ENCODE measurements at regions not wholly inside any gene's neighbourhood (a gene's known extent, or its start where the extent isn't known, plus 50 kb on each side); places are given as distances from the start of the nearest gene placed in this dataset.

DNA sequence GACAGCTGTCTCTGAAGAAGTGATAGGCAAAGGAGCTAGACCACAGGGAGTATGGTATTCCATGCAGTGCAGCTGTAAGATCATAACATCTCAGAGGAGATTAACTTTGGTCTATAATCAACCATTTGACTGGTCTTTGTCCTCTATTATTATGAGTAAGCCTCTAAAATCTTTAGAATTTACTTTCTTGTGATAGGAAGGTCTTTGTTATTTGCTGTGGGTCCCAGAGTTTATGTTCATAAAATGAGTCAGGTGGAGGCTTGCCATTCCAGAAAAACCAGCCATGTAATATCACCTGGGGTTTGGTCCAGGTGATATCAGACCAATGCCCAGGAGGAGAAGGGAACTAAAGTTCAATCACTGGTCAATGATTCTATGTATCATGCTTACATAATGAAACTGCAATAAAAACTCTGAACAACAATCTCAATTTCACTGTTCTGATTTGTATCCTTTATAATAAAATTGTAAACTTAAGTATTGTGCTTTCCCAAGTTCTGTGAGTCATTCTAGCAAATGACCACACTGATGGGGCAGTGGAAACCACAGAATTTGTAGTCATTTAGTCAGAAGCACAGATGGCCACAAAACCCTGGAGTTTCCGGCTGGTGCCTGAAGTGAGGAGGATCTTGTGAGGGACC lies 239.6 kb upstream of the TRAM1L1 start:
- no peak for DNase-seq (ENCODE audit: low read depth in 2 of 3, low spot score in 1 of 3)

DNA sequence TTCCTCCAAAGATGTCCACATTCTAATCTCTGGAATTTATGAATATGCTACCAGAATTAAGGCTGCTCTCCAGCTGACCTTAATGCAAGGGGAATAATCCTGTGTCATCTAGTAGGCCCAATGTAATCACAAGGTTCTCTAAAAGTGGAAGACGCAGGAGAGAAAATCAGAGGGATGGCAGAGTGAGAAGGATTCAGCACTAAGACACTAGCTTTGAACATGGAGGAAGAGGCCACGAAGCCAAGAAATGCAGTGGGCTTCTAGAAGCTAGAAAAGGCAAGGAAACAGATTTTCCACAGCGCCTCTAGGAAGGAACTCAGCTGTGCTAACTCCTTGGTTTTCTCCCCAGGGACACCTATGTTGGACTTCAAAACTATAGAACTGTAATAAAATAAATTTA lies 240.7 kb upstream of the TRAM1L1 start:
- no peak for DNase-seq (ENCODE audit: low read depth in 2 of 3, low spot score in 1 of 3)

DNA sequence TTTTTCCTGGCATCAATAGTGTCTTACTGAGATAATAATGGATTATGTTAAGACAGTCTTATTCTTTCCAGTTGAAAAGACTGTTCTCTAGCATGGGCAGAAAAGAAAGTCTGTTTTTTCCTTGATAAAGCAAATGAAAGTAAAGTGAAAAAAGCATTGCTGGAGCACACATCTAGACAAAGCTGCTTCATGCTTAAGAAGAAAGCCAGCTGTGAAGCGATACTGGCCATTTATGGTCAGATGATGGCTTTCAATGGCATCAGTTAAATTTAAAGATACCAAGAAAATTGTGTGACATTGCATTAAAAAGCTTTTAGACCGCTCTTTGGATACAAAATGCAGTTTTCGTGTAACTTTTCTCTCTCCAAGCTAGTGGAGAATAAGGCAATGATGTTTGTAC lies 242.1 kb upstream of the TRAM1L1 start:
- DNase-seq (ENCODE audit: low read depth in 2 of 3, low spot score in 1 of 3) = no peak

DNA sequence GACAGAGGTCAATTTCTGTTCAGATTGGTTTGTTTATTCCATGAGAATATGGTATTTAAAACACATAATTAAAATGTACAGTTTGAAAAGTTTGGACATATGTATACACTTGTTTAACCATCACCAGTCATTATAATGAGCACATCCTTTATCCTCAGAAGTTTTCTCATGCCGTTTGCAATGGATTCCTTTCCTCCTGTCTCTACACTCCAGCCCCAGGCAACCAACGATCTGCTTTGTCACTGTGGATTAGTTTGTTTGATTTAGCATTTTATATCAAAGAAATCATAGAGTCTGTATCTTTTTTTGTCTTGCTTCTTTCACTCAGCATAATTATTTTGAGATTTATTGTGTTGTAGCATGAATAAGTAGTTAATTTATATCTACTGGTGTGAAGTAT lies 243.0 kb upstream of the TRAM1L1 start:
- no peak for DNase-seq (ENCODE audit: low read depth in 2 of 3, low spot score in 1 of 3)

DNA sequence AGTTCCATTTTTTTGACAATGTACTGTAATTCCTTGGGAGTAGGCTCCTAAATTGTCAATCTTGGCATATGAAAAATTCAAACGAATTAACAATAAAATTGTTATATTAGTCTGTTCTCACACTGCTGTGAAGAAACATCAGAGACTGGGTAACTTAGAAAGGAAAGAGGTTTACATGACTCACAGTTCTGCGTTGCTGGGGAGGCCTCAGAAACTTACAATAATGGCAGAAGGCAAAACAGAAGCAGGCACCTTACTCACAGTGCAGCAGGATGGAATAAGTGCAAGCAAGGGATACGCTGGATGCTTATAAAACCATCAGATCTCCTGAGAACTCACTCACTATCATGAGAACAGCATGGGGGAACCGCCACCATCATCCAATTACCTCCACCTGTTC lies 246.4 kb upstream of the TRAM1L1 start:
- DNase-seq (ENCODE audit: low read depth in 2 of 3, low spot score in 1 of 3) = no peak

DNA sequence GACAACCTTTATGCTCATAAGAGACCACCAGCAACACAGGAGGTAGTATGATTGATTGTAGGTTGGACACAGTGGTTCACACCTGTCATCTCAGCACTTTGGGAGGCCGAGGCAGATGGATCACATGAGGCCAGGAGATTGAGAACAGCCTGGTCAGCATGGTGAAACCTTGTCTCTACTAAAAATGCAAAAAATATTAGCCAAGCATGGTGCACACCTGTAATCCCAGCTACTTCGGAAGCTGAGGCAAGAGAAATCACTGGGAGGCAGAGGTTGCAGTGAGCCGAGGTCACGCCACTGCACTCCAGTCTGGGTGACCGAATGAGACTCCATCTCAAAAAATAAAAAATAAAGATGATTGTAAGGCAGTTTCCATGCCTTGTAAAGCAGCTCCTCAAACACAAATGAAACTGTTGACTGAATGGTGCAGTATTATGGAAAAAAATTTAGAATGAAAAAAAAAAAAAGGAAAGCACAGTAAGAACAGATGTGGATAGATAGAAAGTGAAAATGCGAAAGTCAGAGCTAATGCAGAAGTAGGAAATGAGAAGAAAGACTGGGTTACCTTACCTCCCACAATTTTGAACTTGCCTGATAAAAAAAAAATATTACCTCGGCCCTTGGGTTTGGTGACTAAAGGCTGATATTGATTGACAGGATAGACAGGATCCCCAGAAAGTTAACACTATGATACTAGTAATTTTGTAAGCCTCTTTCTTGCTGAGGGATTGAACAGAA lies 249.2 kb upstream of the TRAM1L1 start:
- DNase-seq (ENCODE audit: low read depth in 2 of 3, low spot score in 1 of 3) = no peak

DNA sequence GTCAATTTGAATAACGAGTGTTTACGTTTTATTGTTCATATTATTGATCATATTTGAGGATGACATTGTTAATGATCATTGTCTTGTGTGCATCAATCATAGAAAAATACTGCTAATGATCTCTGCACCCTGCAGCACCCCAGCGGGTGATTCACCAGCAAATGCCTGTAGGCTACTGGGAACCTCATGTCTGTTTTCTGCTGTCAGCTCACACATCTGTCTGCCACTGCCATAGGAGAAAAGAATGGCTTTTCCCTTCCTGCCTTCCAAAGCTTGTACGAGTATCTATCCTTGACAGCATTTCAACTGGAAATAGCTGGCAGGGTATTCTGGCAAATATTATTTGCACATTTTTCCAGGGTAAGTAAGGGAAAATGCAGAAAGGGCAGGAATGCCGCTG lies 272.1 kb upstream of the TRAM1L1 start:
- no peak for DNase-seq (ENCODE audit: low read depth in 2 of 3, low spot score in 1 of 3)

DNA sequence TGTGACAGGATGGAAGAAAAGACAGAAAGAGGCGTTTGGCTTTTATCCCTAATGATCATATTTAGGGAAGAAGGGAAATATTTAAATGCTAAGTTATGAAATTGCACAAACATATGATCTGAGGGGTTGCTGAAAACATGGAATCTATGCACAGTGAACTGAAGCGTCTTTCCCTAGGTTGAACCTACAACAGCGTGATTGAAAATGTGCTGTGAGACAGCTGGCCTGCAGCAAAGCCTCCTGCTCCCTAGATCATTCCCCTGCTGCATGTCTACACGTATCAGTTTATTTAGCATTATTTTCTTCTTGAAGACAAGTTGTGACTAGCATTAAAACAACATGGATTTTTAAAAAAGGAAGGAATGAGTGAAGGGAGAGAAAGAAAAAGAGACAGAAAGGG lies 272.5 kb upstream of the TRAM1L1 start:
- no peak for DNase-seq (ENCODE audit: low read depth in 2 of 3, low spot score in 1 of 3)

DNA sequence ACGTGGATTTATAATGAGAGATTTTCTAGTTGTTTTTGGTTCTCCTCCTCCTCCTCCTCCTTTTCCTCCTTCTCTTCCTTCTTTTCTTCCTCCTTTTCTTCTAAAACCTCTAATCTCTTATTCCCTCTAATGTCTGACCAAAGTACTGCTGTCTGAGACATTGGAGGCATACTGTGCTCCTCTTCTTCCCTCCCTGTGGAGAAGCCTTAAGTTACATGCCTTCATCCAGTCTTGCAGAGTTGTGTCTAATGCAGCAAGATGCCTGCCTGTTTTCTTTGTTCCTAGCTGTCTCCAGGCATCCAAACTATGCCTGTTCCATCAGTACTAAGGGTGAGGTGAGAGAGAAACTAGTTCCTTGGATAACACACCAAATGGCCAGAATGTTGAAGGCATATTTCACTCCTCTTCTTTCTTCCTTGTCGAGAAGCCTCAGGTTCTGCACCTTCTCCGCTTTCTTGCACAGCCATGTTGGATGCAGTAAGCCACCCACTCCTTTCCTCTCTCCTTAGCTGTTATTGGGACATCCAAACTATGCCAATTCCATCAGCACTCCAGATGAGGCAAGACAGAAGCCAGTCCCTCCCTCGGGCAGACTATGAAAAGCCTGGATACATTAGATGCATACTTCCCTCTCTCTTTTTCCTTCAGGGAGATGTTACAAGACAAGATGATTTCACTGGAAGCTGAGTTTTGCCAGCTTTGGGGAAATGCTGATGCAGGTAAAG lies 285.7 kb upstream of the TRAM1L1 start:
- no peak for DNase-seq (ENCODE audit: low read depth in 2 of 3, low spot score in 1 of 3)

DNA sequence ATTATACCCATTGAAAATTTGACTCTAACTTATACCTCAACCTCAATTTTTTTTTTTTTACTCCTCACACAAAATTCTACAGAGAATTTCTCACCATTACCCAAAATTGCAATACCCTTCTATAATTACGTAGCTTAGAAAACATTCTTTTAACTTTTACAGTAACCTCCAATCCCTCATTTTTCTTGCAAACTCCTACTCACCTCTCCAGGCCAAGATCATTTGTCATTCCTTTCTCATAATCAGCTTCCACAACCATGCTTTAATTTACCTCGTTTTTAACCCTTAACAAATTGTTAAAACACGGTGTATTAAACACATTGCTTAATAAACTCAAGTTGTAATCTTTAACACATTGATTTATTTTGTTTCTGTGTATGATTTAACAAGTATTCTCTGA lies 289.7 kb upstream of the TRAM1L1 start:
- no peak for DNase-seq (ENCODE audit: low read depth in 2 of 3, low spot score in 1 of 3)

DNA sequence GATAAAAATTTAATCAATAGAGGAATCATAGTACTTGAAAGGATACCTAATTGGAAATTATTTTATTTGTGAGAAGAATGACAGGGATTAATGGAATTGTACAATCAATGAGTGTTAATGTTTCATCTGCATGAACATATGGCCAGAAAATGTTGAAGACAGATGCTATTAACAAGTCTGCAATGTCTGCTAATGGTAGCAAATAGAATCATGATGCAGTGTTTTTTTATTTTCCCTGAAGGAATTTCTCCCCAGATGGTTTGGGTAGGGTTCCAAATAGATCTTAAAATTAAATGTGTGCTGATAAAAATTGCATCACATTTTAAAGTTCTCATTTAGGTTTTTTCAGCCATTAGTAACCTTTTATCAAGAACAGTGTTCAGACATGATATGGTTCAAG lies 291.3 kb upstream of the TRAM1L1 start:
- DNase-seq (ENCODE audit: low read depth in 2 of 3, low spot score in 1 of 3) = no peak

DNA sequence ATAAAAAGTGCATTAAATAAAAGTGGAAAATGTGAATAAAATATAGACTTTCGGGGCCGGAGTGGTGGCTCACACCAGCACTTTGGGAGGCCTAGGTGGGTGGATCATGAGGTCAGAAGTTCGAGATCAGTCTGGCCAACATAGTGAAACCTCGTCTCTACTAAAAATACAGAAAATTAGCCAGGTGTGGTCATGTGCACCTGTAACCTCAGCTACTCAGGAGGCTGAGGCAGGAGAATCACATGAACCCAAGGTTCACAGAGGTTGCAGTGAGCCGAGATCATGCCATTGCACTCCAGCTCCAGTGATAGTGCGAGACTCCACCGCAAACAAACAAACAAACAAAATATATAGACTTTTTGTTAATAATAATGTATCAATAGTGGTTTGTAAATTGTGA lies 293.6 kb upstream of the TRAM1L1 start:
- no peak for DNase-seq (ENCODE audit: low read depth in 2 of 3, low spot score in 1 of 3)

DNA sequence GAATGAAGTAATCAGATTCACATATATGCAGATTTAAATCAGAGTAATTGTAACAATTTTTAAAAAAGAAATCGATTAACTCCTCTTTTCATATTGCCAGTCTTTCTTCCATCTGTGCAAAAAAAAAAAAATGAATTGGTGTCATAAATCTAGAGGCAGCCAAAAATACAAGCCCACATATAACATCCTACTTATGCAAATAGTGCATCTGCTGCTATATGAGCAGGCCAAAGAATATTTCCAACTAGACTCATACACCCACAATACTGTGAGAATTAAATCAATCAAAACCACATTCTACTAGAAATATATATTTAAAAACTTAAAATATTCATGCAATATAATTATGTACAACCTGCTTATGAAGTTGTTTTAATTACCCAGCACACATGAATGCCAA lies 298.1 kb upstream of the TRAM1L1 start:
- DNase-seq (ENCODE audit: low read depth in 2 of 3, low spot score in 1 of 3) = no peak

DNA sequence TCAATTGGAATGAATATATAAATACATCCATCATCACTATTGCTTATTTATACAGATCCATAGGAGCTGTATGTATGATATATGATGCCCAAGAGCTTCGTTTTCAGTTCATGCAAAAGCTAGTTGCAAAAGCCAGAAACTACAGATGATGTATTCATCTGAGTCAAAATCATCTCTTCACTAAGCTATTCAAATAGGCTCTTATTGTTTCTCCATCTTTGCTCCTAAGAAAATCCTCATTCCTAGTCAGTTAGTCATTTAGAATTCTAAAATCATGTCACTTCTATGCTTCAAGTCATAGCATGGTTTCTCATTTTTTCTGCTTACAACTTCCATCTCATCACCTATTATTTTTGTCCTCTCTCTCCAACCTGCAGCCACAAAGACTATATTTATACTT lies 300.1 kb upstream of the TRAM1L1 start:
- no peak for DNase-seq (ENCODE audit: low read depth in 2 of 3, low spot score in 1 of 3)

DNA sequence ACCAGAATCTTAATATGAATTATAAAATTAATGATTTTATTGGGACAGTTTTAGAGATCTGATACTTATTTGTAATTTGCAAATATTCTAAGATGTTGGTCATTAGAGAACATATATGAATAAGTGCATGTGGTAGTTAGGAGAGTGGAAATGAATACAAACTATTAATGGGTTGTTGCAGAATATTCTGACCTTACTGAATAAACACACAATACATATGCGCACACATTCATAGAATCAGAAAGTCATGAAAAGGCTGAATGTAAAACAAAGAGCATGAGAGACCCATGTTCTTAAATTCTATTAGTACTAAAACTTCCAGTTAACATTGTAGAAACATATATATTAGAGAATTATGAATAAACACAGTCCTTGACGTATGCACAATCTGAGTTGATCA lies 301.7 kb upstream of the TRAM1L1 start:
- no peak for DNase-seq (ENCODE audit: low read depth in 2 of 3, low spot score in 1 of 3)

DNA sequence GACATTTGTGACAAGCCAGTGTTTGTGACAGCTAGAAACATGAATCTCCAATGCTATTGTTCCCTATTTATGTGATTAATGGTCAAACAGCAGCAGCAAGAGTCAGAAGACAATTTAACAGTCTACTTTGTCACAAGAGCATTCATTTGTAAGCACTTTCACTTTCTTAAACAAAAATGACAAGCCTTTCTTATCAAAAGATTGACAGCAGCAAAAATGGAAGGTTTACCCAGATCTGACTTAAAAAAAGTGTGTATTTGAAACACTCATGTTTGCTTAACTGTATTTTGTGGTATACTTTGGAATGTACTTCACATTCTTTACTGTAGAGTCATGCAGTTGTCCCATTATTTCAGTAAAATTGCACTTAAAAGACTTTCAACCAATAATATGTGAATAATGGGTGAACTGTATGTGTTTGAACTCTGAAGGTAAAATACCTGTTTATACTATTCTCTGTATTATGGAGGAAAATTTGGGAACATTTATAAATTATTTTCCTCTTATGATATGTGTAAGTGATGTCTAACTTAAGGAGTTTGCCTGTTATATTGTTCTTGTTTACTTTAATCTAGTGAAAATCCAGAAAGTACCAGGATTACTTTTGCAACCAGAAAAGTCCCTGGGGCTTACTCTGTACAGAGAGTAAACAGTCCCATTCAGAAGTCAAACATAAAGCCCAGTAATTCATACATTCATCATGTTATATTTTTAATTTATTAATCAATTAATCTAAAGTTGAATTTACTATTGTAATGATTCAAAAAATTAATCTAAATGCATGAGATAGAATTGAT lies 314.9 kb upstream of the TRAM1L1 start:
- no peak for DNase-seq (ENCODE audit: low read depth in 2 of 3, low spot score in 1 of 3)

DNA sequence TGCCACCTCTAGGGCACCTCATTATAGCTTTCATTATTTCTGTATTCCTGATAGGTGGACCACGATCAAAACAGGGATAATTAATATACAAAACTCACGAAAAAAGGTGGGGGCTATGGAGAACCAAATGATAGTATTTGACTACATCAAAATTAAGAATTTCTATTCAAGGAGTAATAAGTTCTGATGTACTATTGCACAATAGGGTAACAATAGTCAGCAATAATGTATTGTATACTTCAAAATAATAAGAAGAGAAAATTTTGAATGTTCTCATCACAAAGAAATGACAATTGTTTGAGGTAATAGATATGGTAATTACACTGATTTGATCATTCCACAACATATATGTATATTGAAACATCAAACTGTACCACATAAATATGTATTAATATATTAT lies 327.3 kb upstream of the TRAM1L1 start:
- DNase-seq (ENCODE audit: low read depth in 2 of 3, low spot score in 1 of 3) = no peak

DNA sequence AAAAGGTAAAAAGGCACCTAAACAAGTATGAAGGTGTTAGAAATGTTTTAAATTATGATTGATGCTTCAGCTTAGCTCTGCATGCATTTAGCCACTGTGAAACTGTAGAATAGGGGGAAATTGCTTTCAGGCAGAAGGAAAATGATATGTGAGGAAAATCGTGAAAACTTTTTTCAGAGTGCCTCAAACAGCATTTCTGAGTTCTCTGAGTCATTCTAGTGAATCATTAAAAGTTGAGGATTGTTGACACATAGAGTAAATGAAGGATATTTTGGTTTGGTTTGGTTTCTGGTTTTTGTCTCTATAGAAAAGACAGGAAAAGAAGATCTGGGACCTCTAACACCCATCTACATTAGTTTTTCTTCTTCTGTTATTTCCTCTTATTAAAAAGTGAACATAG lies 332.5 kb upstream of the TRAM1L1 start:
- no peak for DNase-seq (ENCODE audit: low read depth in 2 of 3, low spot score in 1 of 3)

DNA sequence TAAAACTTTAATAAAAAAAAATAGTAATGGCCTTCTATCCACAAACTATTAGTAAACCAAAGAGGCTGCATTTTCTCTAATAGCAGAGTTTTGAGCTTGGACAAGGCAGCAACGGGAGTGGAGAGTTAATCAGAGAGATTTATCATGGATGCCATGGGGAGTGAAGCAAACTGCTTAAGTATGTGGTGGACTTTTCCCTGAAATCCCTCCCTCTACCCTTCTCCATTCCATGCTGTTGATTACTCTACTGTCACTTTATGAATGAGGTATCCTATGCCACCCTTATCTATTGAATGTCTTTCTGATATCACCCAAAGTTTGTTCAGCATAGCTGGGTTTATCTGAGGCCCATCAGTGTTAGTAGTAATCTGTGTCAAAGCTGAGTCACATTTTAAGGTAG lies 335.6 kb upstream of the TRAM1L1 start:
- no peak for DNase-seq (ENCODE audit: low read depth in 2 of 3, low spot score in 1 of 3)

DNA sequence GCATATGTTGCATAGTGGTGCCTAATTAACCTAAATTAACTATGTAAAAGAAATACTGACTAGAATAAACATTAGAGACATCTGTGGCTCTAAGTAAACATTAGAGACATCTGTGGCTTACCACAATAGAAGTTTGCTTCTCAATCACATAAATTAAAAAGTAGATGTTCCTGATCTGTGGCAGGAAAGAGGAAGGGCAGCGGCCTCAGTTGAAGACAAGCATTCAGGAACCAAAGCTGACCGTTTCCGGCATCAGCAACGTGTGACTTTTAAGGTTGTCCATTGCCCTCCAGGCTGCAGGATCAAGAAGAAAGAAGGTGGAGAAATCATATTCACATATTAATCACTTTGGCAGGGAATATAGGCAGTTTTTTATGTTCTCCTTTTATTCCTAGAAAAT lies 336.3 kb upstream of the TRAM1L1 start:
- no peak for DNase-seq (ENCODE audit: low read depth in 2 of 3, low spot score in 1 of 3)

DNA sequence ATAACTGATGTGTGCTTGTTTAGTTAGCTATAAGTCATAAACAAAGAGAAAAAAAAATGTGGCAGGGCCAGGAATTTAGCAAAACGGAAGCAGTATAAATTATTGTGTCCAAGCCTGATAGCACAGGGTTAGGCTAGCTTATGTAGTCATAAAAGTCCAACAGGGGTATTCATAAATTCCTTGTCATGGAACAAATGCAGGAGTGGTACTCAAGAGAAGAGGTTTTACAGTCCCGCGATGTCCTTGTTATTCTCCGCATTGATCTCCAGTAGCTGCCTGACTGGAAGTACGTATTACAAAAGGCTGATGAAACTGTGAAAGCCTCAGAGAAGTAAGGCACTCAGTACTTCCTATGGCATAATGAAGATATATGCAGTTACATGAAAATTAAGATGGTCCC lies 336.9 kb upstream of the TRAM1L1 start:
- no peak for DNase-seq (ENCODE audit: low read depth in 2 of 3, low spot score in 1 of 3)

DNA sequence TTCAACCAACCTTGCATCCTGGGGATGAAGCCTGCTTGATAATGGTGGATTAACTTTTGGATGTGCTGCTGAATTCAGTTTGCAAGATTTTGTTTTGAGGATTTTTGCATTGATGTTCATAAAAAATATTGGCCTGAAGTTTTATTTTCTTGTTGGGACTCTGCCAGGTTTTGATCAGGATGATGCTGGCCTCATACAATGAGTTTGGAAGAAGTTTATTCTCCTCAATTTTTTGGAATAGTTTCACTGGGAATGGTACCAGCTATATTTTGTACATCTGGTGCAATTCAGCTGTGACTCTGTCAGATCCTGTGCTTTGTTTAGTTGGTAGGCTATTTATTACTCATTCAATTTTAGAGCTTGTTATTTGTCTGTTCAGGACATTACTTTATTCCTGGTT lies 340.3 kb upstream of the TRAM1L1 start:
- DNase-seq (ENCODE audit: low read depth in 2 of 3, low spot score in 1 of 3) = no peak

Data from stimulated activated CD4-positive, alpha-beta T cell treated with anti-CD3 and anti-CD28 coated beads, Interleukin-12 subunit alpha, Interleukin-12 subunit beta, amount 100 ng/mL, for 48 hours (primary cell).